ENCODE measurements at regions not wholly inside any gene's neighbourhood (a gene's known extent, or its start where the extent isn't known, plus 50 kb on each side); places are given as distances from the start of the nearest gene placed in this dataset.
A peak's percentile ranks its signal among the peaks of the same experiment; 100 is the strongest.
"Not testable (repeated sequence)": the region's sequence is repeated elsewhere in the genome, so short reads cannot be mapped to it uniquely, and the experiment has no call there.

- no peak for DNase-seq
These were observed 821.7 kb downstream of the TMEM121 start for GRCh38 chr14:106347890-106348755.

DNA sequence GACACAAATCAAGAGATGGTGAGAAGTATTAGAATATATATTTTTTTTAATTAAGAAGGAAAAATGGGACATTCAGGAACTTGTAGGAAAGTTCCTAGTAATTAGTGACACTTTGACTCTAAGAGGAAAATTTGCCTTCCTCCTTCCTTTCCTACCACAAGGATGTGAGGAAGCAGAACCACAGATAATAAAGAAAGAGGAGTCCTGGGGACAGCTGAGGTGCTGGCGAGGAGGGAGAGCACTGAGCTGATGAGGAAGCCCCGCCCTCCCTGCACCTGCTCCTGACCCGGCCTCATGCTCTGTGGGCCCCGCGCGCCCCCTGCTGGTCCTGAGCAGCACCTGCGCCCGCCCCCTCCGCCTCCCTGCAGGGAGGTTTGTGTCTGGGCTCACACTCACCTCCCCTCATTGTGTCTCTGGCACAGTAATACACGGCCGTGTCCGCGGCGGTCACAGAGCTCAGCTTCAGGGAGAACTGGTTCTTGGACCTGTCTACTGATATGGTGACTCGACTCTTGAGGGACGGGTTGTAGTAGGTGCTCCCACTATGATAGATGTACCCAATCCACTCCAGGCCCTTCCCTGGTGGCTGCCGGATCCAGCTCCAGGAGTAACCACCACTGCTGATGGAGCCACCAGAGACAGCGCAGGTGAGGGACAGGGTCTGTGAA lies 822.6 kb downstream of the TMEM121 start:
- DNase-seq: not testable (repeated sequence)

DNA sequence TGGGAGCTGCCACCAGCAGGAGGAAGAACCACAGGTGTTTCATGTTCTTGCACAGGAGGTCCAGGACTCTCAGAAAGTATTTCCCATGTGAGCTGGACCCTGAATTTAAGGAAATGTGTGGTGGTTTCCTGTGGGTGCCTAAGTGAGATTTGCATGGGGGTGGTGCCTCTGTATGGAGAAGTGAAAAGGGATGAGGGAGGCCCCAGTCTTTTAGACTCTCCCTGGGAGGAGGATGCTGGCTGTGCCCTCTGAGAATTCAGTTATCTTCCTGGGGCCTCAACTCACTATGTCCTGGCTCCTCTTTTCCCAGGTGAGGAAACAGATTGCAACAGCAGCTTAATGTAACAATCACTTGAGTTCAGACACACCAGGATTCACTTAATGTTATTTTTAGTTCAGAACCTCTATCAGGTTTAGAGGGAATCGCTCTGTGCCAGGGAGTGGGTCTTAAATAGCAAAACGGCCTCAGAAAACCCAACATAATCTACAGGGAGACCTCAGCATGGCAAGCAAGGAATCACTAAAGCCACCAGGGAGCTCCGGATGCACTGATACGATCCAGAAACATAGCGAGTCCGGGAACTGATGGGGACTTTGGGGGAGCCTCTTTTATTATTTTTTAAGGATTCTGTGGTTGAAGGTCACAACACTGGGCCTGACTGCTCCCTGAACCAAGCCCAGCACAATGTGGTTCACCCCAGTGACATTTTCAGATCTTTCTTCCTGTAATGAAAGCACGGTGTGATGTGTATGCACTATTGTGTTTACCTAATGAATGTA lies 823.5 kb downstream of the TMEM121 start:
- DNase-seq: not testable (repeated sequence)

DNA sequence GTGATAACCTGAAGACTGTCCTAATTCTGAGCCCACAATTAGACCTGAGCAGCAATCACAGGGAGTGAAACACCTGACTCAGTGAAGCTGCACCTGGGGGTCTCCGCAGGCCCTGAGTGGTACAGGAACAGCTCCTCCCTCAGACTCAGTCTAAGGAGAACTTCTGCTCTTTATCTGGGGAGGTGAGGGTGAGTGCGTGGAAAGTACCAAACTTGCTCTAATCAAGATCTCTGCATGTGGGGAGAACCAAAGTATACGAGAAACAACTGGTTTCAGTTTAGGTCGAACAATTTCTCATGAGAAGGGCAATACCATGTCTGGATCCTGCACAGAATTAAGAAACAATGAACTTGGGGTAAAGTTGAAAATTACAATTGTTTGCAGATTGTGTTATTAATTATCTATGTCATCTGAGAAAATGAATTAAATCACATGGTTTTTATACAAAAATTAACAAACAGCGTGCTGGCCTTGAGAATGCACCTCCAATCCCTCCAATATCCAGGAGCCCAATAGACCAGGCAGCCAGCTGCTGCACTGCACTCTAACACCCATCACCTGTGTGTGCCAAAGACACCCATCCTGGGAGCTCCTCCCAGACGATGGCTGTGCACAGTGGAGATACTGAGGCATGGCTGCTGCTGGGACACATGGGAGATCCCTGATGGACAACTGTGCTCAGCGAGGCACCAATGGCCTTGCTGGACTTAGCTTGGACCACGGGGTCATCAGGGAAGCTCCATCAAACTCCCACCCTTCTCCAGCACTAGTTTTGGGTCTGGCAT lies 828.8 kb downstream of the TMEM121 start:
- not testable (repeated sequence) for DNase-seq

DNA sequence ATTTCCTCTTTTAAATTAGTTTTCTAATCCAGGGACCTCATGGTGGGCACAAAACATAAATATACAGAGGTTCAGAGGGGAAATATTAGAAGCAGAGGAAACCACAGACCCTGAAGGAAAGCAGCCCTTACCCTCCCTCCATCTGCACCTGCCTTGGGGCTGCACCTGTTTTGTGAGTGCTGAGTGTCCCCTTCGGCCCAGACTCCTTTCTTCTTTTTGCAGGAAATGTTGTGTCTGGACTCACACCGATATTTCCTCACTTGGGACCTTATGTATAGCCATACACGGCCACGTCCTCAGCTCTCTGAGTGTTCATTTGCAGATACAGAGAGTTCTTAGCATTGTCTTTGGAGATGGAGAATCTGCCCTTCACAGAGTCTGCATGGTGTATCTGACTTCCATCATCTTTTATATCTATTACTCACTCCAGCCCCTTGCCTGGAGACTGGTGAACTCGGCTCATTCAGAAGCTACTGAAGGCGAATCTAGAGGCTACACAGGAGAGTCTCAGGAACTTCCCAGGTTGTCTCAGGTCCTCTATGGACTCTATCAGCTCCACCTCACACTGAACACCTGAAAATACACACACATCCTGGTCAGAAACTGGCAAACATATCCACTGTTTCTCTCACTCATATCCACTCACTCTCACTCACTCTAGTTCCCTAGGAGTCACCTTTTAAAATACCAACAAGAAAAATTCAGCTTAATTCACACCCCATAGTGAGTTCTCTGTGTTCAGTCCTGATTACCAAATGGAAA lies 829.7 kb downstream of the TMEM121 start:
- not testable (repeated sequence) for DNase-seq

- DNase-seq: not testable (repeated sequence)
These were observed 830.2 kb downstream of the TMEM121 start for GRCh38 chr14:106356643-106356930.

DNA sequence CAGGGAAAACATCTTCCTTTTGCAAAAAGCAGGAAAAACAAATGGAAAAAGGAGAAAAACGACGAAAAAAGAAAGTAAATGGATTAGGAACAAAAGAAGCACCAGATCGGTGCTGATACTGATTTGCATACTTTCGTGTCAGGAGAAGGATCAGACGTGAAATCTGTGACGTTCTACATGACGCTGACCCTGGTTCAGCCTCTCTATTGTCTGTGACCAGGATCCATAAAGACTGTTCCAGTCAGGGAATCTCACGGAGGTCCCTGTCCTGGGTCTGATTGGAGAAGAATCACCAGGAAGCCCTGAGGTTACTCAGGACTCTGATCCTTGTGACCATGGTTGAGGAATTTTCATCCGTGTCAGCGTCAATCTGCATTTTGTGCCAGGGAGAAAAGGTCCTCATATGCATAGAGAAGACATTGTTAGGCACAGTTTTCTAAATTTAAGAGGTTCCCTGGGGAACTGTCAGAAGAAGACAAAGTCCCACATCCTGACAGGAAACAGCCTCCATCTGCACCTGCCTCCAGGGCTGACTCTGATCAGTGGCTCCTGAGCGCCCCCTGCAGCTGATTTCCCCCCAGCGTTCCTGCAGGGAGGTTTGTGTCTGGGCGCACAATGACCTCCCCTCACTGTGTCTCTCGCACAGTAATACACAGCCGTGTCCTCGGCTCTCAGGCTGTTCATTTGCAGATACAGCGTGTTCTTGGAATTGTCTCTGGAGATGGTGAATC lies 832.9 kb downstream of the TMEM121 start:
- DNase-seq: not testable (repeated sequence)

GRCh38 chr14:106365371-106365770 lies 839.0 kb downstream of the TMEM121 start:
- not testable (repeated sequence) for DNase-seq

GRCh38 chr14:106365894-106366293 lies 839.5 kb downstream of the TMEM121 start:
- not testable (repeated sequence) for DNase-seq

DNA sequence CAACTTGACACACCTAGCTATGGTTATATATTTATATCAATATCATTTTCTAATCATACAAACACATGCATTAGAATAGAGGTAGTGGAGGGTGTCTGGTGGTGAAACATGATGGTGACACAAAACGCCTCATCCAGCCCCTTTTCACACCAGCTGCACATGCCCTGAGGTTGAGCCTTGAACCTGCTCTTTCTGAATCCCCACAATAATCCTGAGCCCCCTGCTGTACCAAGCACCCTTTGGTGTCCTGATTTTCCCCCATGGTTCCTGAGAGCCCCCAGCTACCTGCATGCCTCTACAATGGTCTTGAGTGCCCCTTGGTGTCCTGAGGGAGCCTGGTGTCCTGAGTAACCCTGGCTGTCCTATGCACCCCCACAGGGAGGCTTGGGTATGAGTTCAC lies 840.6 kb downstream of the TMEM121 start:
- DNase-seq: not testable (repeated sequence)

DNA sequence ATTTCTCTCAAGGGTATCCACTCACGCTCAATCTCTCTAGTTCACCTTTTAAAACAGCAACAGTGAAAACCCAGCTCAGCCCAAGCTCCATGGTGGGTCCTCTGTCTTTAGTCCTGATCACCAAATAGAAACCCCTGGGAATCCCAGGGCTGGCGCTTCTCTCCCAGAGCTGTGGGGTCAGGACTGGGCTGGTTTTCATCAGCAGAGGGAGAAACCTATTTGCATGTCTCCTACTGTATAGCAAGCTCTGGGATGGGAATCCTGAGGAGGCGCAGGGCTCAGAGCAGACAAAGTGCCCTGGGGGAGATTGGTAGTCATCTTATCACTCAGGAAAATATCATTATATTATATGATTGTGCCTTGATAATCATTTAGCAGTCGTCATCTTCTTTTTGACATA lies 843.1 kb downstream of the TMEM121 start:
- DNase-seq: not testable (repeated sequence)

DNA sequence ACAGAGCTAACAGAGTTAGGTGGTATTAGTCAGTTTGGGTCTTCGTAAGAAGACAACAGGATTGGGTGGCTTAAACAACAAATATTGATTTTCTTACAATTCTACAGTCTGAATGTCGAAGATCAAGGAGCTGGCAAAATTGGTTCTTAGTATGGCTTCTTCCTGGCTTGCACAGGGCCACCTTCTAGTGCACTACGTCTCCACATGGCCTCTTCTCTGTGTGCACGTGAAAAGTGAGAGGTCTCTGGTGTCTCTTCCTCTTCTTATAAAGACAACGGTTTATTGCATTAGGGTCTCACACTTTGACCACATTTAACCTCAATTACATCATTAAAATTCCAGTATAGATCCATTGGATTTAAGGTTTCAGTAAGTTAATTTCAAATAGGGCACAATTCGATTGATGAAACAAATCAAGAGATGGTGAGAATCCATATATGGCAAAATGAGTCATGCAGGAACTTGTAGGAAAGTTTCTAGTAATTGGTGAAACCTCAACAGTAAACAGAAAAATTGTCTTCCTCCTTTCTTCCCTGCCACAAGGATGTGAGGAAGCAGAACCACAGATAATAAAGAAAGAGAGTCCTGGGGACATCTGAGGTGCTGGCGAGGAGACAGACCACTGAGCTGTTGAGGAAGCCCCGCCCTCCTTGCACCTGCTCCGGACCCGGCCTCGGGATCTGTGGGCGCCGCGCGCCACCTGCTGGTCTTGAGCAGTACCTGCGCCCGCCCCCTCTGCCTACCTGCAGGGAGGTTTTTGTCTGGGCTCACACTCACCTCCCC lies 846.7 kb downstream of the TMEM121 start:
- peak; percentile 49 for DNase-seq

DNA sequence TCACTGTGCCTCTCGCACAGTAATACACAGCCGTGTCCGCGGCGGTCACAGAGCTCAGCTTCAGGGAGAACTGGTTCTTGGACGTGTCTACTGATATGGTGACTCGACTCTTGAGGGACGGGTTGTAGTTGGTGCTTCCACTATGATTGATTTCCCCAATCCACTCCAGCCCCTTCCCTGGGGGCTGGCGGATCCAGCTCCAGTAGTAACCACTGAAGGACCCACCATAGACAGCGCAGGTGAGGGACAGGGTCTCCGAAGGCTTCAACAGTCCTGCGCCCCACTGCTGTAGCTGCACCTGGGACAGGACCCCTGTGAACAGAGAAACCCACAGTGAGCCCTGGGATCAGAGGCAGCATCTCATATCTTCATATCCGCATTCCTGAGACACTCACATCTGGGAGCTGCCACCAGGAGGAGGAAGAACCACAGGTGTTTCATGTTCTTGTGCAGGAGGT lies 847.3 kb downstream of the TMEM121 start:
- not testable (repeated sequence) for DNase-seq

GRCh38 chr14:106377432-106377831 lies 851.0 kb downstream of the TMEM121 start:
- DNase-seq: no peak

GRCh38 chr14:106378191-106378590 lies 851.8 kb downstream of the TMEM121 start:
- DNase-seq: no peak

DNA sequence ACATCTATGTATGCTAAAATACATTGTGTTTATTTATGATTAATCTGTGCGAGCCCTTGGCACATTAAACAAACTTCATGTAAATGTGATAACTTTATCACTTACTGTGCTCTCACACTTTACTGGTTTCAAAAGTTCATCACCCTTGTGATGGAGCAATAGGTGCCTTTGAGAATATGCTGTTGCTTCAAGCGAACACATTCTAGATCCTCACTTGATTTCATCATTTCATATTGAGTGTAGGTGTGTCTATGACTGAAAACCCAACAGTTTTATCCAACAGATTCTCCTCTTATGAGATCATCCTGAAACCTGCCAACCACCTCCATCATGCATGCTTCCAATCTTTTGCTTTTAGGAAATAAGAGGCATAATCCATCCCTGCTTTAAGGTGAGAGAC lies 854.4 kb downstream of the TMEM121 start:
- no peak for DNase-seq

DNA sequence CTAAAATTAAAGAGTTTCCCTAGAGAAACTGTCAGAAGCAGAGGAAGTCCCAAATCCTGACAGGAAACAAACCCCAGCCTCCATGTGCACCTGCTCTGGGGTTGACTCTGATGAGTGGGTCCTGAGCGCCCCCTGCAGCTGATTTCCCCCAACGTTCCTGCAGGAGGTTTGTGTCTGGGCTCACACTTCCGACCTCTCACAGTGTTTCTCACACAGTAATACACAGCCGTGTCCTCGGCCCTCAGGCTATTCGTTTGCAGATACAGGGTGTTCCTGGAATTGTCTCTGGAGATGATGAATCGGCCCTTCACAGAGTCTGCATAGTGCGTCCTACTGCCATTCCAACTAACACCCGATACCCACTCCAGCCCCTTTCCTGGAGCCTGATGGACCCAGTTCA lies 862.8 kb downstream of the TMEM121 start:
- DNase-seq: not testable (repeated sequence)

DNA sequence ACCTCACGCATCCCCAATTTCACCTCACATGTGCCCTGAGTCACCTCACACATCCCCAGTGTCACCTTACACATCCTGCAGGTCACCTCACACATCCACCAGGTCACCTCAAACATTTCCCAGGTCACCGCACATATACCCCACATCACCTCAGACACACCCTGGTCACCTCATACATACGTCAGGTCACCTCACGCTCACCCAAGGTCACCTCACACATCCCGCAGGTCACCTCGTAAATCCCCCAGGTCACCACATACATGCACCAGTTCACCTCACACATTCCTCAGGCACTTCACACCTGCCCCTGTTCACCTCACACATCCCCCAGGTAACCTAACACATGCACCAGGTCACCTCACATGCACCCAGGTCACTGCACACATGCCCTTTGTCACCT lies 864.0 kb downstream of the TMEM121 start:
- DNase-seq: no peak

DNA sequence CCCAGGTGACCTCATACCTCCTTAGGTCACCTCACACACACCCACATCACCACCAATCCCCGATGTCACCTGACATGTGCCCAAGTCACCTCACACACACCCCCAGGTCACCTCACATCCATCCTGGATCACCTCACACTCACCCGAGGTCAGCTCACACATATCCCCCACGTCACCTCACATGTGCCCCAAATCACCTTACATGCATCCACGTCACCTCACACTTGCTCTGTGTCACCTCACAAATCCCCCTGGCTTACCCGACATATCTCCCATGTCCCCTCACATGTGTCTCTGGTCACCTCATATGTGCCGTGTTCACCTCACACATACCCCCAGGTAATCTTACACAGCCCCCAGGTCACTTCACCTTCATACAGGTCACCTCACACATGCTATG lies 864.6 kb downstream of the TMEM121 start:
- DNase-seq: no peak

DNA sequence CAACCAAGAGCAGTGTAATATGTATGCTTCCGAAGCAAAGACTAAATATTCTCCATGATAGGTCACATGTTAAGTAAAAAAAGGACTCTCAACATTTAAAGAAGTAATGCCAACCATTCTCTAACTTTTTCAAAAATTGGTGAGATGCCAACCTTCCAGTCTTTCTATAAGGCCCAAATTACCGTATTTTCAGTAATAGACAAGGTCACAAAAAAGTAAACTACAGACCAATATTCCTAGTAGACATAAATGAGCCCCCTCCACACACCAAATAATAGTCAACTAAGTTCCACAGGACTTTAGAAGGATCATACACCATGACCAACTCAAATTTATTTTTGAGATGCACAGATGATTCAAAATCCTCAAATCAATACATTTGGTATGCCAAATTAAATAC lies 867.4 kb downstream of the TMEM121 start:
- no peak for DNase-seq

Measured in DMS79 treated with DMSO at 0.1 percent for 48 hours (cell line).